H1 (cell line): ENCODE measurements at regions not wholly inside any gene's neighbourhood (a gene's known extent, or its start where the extent isn't known, plus 50 kb on each side); places are given as distances from the start of the nearest gene placed in this dataset.

Experiments used
- ATF3 ChIP-seq: IDR thresholded peaks from 2 replicates; pipeline ENCODE4 v1.6.1; 2011; ENCODE audit warnings: low read depth, mild to moderate bottlenecking, low read length; ENCODE audit not compliant: insufficient read depth
- EP300 ChIP-seq, 2 experiments: IDR thresholded peaks; 1 replicate in 1 of 2; 2 replicates in 1 of 2; pipeline ENCODE4 v1.6.1; 2011 to 2012; ENCODE audit warnings: low read depth in 2 of 2, low read length in 2 of 2, mild to moderate bottlenecking in 2 of 2, borderline replicate concordance in 1 of 2, inconsistent platforms in 1 of 2, moderate library complexity in 1 of 2
- PHF8 ChIP-seq: fragments of 200-600 bp; sonication (generic); conservative IDR thresholded peaks from 2 replicates; pipeline ENCODE4 v1.7.1; 2012; ENCODE audit warnings: low read depth, mild to moderate bottlenecking, inconsistent platforms, low read length, moderate library complexity

- TF ChIP-seq EP300 (IDR thresholded peaks at IDR 0.05; ENCODE audit: borderline replicate concordance in 1 of 2, low read depth in 2 of 2, low read length in 2 of 2) (no peak), PHF8 (no peak), ATF3 (no peak)
- TF ChIP-seq, all 59 proteins: peak for 0
These were observed 432.7 kb downstream of the TFAP2A start (continued) for GRCh38 chr6:9982215-9982614.
